NCI-H2029 treated with DMSO at 0.1 percent for 48 hours (cell line): ENCODE measurements at regions not wholly inside any gene's neighbourhood (a gene's known extent, or its start where the extent isn't known, plus 50 kb on each side); places are given as distances from the start of the nearest gene placed in this dataset.
"Not testable (repeated sequence)": the region's sequence is repeated elsewhere in the genome, so short reads cannot be mapped to it uniquely, and the experiment has no call there.

Experiments
- DNase-seq: peaks from one replicate; lab custom pipeline; 2025; lab: John Stamatoyannopoulos, UW

DNA sequence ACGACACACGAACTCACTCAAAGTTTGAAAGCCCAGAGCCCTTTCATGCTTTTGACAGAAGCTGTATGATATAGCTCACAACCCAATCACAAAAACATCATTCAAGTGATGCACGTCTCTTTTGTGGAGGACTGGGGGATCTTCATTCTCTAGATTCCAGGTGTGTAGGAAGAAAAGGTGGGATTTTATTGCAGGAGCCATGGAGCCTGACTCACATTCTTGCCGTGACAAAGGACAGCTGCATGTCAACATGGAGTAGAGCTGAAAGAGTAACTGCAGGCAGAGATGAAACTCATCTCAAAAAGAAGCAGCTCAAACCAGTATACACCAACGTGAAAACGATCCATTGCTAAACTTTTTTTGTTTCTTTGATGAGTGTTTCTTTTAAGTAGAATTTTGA is 50.9 kb upstream of the PDE1A start:
- DNase-seq: no peak

DNA sequence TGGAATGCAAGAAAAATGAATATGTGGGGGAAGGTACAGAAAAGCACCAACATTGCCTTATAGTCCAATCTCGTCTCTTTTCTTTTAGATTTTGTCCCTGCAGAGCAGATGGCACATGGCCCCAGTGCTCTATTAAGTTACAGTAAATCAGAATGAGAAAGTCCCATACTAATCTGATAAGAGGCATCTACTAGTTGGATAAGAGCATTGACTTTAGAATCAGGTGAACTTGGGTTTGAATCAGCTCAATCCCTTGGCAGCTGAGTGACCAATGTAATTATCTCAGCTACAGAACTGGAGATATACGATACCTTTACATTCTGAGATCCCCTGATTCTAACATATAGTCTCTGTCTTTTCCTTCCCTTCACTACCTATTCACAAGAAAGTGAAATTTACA is 54.8 kb upstream of the PDE1A start:
- no peak for DNase-seq

DNA sequence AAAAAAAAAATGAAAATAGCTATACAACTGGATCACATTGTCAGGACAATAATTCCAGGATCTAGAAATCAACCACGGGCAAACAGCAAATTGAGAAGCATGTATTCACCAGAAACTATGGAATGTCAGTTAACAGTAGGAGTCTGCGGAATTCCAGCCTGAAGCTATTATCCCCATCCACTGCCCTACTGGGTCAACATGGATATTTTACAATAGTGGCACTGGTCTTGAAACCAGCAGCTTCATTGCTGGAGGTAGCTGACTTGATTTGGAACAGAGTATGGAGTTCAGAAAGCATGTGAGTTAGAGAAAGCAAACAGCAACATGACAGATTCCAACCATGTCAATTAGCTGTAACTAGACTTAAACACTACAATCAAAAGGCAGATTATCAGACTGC is 55.7 kb upstream of the PDE1A start:
- DNase-seq: no peak

DNA sequence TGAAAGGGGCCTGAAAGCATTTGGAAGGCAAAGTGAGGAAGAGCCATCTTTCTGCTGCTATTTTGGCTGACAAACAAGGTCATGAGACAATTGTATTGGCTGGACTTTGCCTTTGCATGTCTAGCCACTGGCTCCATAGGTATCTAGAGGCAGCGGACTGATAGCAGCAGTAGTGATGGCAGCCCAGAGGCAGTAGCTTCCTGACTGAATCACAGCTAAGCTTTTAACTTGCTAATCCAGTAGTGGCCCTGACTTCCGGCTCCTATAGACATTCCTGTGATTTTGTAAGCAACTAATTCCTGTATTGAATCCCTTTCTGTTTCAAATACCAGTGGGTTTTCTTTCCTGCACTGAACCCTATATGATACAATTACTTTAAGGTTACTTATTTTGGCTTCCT is 69.8 kb upstream of the PDE1A start:
- DNase-seq: no peak

DNA sequence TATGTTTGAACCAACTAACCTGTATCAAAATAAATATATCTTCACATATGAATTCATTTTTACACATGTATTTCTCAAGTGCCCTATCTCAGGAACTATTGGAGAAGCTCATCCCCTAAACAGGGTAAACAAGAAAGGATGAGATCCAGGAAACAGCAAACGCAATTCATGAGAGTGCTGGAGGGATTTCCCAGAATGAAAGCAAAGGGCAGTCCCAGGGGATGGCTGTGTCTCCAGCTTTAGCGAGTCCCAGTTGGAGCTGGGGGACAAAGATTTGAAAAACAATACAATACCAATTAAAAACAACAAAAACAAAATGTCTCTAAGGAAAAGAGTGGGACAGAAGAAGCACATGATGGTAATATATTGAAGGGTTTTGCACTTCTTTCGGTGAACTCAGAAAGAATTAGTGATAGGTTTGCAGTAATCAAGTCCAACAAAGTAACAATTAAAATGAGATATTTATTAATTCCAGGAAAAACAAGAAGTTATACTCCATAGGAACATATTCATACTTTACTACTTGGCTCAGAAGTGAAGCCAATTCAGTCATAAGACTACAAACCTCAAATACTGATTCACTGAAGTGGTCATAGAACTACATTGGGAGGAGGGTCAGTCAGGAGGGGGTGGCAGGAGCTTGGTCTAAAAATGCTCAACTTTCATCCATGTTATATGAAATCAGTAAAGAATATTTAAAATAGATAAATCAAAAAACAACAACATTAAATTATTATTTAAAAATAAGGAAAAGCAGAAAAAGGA is 73.1 kb upstream of the PDE1A start:
- no peak for DNase-seq

DNA sequence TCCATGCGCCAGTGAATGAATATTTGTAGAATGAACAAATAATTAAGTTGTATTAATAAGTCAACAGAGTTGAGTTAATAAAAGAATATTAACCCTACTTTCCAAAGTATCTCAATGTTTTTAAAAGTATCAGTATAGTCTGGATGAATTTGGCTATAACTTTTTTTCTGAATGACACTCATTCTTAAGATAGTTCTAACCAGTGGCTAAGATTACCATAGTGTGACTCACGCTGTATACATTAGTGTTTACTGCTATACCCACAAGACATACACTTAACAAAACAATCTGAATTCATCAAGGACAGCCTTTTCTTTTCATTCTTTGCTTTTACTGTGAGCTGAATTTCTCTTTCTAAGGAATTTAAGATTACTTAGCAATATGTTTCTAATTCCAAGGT is 77.0 kb upstream of the PDE1A start:
- no peak for DNase-seq

DNA sequence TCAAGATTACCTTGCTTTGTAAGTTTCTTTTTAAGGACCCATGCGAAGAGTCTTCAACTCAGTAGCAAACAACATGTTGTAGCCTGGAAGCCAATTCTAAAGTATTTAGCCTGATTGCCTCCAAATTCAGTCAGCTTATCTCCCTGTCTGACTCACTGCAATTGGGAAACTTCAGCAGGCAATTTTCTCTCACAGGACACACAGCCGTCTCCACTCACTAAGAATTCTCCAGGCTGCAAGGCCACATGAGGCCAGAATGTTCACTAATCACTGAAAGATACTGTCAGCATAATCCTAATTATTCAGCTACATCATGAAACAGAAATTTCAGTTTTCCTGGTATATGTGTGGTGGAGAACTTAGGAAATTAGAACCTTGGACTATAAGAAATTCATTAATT is 78.1 kb upstream of the PDE1A start:
- no peak for DNase-seq

DNA sequence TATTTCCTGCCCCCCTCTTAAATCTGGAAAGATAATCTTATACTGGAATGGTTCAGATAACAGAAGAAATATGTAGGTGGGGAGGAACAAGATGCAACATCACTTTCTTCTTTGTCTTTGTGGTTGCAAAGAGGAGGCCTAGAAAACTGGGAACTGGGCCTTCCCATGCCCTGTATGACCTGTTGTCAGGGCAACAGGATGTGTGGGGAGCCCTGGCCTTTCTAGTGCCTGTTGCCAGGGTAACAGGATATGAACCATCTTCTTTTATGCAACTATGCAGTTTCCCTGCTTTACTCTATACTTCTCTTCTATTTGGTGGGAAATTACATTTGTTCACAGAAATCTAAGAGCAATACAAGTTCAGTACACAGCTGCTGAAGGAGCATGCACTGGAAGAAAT is 79.8 kb upstream of the PDE1A start:
- no peak for DNase-seq

DNA sequence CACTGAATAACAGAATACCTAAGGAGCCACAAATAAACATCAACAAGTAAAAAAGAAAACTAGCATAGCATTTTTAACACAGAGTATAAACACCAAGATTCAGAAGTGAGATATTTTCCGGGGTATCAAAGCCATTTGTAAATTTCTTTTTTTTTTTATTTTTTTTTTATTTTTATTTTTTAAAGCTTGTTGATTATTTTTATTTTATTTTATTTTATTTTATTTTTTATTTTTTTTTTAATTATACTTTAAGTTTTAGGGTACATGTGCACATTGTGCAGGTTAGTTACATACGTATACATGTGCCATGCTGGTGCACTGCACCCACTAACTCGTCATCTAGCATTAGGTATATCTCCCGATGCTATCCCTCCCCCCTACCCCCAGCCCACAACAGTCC is 81.7 kb upstream of the PDE1A start:
- DNase-seq: not testable (repeated sequence)

DNA sequence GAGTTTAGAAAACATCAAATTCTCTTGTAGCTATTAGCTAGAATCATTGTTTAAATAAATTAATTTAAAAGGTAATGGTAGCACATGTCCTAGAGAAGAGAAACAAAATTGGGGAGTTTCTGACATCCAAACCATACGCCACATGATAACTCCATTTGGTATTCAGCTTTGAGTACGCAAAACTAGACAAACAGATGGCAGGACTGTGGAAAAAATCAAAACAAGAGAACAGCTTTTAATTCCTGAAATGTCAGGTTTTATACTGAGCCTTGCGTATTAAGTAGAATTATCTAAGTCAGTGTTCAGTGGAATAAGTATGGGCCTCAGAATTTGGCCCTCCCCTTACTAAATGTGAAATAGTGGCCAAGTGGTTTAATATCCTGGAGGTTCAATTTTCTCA is 82.4 kb upstream of the PDE1A start:
- DNase-seq: no peak

DNA sequence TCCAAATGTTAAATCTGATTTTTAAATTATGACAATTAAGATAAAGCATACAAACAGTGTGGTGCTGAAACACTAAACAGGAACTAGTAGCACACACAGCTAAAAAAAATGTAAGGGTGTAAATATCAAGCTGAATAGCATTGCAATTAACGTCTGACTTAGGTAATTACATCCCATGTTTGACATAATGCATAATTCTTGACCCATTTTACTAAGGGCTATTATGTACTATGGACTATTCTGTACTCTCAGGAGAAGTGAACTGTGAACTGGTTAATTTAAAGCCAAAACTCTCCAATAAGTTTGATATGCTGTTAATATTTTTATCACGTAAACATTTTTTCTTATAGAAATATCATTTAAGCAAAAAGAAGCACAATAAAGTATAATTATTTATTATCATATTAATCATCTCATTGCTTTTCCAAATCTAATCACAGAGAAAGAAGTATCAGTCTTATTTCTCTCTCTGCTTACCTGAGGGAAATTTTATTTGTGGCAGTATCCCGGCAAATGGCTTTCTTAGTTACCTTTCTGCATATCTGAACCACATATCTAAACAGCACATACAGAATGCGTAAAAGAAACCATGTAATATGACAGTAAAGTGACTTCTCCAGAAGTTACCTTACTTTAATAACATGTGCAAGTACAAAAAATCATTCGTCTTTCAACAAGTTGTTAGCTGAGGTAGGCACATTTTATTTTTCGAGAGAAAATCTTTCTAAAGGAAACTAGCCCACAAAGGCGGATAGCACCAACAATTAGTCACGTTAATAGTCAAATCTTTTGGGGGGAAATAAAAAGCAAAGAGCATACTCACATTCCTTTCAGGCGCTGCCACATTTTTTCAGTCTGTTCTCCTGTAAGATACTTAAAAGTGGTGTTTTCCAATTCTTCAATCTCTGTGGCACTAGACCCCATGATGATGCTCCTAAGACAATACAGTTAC is 94.9 kb upstream of the PDE1A start:
- no peak for DNase-seq

DNA sequence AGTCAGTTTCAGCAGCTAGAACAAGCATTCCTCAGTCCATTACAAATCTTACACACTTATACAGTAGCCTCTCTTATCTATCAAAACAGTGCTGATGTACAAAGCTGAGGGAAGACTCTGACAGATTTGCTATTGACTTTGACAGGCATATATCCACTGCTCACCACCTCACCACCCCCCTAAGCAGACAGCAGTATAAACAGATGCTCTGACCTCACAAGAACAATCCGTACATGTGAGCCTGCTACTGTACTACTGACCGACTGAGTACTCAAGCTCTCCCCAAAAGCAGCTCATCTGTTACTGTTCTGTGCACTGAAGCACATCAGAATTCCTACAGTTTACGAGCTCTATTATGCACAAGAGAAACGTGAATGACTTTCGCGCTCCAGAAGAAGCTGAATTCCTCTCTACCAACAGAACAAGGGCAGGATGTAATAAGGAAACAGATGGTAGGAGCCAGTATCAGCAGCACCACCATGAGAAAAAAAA is 95.6 kb upstream of the PDE1A start:
- no peak for DNase-seq

DNA sequence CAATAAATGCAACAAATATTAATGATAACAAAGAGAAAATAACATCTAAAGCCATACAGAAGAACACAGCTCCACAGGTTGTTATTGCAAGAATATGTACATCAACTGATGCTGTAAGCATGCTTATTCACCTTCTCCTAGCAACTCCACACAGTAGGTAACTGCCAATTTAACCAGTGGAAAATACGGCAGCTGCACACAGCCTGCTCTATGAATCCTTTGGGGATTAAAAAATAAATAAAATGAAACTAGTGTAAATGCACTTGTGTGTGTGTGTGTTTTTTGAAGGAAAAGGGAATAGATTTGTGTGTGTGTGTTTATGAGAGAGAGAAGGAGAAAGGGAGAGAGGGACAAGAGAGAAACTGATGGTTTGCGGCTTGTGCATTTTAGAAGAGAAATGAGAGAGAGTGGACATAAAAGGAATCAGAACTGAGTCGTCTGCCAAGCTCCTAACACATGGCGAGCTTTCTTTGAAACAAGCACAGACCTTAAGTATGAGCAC is 96.2 kb upstream of the PDE1A start:
- DNase-seq: no peak

DNA sequence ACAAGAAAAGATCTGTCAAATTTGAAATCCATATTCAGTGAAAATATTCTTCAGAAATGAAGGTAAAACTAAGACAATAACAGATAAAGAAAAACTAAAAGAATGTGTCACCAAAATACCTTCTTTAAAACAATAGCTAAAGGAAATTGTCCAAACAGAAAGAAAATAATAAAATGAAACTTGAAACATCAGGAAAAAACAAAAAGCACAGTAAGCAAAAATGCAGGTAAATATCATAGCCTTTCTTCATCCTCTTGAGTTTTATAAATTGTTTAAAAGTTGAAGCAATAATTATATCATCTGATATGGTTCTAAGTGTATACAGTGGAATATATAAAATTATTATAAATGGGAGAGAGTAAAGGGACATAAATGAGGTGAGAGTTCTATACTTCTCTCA is 103.8 kb upstream of the PDE1A start:
- no peak for DNase-seq

DNA sequence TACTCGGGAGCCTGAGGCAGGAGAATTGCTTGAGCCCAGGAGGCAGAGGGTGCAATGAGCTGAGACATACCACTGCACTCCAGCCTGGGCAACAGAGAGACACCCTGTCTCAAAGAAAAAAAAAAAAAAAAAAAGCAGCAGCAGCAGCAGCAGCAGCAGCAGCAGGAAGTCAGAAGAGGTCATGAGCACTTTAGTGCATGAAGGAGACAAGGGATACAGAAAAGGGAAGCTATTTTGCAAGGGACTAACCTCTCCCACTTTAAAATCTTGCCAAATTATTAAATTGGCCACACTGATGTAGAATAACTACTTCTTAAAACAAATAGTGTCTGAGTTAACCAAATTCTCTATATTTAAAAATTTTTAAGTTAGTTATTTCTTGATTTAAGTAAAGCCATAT is 113.4 kb upstream of the PDE1A start:
- DNase-seq: no peak

DNA sequence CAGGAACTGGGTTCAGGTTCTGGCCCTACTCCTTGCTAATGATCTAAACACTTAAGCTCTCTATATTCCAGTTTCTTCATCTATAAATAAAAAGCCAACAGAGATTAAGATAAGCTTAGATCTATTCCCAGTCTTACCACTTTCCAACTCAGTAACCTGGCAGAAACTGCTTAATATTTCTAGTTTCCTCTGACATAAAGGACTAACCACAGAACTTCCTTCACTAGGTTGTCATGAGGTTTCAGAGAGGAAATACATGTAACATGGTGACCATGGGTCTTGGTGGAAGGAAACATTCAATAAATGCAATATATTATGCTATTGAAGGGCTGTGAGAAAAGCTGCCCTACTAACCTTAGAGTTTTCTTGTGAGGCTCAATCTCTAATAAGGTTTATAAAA is 114.4 kb upstream of the PDE1A start:
- DNase-seq: no peak

DNA sequence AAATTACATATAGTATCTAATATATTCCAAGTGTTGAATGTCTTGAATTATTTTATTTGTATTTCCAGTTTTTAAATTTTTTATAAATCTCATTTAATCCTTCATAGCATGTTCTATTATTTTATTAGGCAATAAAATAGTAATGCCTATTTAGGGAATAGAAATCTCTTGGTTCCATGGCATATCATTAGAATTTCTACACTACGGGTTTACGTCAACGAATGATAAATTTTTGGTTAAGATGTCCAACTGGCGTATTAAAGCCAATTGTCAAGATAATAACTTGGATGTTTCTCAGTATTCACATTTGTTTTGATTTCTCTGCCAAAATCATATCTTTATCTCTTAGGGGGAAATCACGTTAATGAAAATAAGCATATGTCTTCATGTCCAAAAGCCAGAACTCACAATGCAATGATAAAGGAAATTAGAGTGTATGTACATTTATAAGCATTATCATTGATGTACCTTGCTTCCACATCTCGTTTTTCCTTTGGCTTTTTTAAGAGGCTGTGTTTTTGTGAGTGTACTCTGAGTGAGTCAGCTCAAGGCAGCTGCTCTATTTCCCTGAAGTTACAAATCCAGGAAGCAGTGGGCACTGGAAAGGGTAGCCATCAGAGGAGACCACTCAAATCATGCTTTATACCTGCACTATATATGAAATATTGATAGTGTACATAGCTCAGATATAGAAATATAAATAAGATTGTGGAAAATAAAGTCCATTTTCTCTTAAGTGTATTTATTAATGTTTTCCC is 115.8 kb upstream of the PDE1A start:
- no peak for DNase-seq

DNA sequence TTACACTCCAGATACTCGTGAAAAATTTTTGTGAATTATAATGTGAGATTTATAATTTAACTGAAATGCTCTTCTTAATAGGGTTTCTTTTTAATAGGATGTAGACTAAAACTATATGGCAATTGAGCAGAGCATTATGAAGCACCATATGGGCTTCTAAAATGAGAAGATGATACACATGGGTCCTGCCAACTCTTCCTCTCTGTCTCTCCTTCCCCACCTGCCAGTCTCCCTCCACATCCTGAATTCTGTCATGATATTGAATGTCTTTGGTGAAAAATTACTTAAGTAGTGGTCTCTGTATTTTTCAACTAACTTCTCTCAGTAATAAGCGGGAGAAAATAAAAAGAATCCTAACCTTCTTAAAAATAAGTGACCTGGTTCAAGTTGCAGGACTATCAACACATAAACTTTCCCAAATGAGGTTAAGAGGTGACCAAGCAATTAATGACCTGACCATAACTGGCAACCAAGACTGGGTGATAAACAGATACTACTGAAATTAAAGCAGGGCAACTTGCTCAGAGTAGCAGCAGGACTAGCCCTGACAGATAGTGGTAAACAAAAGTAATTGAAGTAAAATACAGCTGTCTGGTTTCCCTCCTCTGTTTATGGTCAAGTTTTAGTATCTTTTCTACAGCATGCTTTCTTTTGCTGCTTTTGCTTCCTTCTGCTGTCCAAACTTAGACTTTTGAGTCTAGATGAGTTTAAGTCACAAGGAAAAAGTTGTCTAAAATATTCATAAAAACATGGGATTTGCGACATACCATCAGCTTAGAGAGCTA is 117.1 kb upstream of the PDE1A start:
- DNase-seq: no peak

DNA sequence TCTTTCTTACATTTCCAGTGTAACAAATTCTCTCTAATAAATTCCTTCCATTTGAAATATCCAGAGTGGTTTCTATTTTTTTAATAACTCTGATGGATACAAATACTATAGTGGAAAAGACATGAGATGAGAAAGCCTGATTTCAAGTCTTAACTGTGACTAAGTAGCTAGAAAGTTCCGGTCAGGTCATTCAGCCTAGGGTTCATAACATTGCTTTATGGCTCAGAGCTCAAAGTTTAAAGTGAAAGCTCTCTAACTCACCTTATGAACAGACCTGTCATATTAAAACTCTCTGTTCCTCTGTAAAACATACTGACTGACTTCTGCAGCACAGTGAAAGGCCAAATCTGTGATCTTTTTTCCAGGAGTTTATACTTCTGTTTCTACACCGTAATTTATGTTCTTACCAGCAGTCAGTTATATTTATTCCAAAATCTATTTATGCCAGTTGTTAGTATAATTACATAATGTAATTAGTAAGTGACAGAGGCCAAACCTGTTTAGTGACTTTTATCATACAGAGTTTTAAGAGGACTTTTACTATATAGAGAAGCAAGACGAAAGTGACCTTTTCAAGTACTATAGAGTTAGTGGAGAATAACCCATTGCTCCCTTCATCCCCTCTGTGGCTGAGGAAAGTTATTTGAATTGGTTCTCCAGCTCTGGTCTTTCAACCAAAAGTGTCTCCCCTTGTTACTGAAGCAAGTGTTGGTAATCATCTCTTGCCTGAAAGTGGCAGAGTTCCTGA is 118.8 kb upstream of the PDE1A start:
- no peak for DNase-seq

DNA sequence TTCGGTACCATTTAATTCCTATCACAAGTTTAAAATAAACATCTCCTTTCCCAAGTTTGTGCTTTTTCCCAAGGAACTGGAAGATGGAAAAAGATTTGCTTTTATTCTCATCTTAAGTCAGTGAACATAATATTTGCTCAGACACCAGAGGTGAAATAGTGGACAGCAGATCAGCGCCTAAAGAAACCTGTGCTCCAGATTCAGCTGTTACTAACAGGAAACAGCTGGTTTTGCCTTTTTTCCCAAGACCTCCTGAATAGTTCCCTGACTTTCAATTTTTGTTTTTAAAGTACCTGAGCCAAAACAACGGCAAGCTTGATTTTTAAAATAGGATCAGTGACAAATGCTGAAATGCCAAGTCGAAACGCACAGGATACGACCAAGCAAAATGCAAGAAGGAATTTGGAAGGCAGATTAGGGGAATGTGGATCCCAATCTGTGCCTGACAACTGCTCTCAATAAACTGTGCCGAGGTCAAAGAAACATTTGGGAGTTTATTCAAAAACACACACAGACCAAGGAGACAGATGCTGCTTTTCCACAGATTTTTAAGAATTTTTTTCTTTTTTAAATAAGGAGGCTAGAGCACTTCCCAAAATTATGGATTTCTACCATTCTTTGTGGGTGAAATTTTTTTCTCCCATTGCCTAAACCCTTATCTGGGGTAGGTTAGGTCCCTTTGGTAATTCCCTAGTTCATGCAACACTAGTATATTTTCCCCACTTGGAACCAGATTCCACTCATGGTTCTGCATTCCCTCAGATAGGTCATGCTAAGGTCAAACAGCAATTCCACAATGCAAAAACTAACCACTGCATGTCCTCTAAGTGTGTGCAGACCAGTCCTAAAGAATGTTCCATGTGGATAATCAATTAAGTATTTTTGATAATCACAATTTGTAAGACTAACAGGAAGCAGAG is 121.5 kb upstream of the PDE1A start:
- no peak for DNase-seq
